ENCODE measurements at regions not wholly inside any gene's neighbourhood (a gene's known extent, or its start where the extent isn't known, plus 50 kb on each side); places are given as distances from the start of the nearest gene placed in this dataset.

DNA sequence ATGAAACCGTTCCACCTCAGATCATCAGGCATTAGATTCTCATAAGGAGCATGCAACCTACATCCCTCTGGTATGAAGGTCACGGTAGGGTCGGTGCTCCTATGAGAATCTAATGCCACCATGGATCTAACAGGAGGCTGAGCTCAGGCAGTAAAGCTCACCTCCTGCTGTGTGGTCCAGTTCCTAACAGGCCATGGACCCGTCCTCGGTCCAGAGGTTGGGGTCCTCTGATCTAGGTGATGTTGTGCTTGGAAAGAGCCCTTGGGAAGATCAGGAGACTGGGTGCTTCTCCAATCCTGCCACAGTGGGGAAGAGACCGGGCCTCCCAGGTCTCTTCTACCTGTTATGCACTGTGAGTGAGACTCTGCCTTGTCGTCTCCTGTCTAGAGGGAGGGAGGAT, 104.6 kb downstream of the ACKR3 start:
- DNase-seq = no peak

- no peak for DNase-seq
Measured at GRCh38 chr2:236674646-236675045, 105.0 kb downstream of the ACKR3 start.

- DNase-seq = no peak
Measured at GRCh38 chr2:236675051-236675450, 105.4 kb downstream of the ACKR3 start.

DNA sequence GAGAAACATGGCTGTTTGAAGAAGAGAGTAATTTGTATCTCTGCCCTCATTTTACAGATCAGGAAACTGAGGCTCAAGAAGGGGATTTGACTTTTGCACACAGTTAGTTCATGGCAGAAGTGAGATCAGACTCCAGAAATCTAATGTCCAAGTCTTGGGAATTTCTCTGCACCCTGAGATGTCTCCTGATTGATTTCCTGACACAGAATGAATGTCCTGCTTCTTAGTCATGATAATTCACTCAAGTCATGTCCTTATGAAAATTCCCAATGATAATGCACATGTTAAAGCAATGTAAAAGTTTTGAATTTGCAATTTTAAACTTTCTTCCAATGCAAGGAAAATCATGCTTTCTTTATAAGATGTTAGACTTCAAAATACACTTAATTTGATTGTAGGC, 105.9 kb downstream of the ACKR3 start:
- DNase-seq = no peak

GRCh38 chr2:236676136-236676873, 106.7 kb downstream of the ACKR3 start:
- no peak for DNase-seq

GRCh38 chr2:236677368-236677767, 107.7 kb downstream of the ACKR3 start:
- DNase-seq = no peak

DNA sequence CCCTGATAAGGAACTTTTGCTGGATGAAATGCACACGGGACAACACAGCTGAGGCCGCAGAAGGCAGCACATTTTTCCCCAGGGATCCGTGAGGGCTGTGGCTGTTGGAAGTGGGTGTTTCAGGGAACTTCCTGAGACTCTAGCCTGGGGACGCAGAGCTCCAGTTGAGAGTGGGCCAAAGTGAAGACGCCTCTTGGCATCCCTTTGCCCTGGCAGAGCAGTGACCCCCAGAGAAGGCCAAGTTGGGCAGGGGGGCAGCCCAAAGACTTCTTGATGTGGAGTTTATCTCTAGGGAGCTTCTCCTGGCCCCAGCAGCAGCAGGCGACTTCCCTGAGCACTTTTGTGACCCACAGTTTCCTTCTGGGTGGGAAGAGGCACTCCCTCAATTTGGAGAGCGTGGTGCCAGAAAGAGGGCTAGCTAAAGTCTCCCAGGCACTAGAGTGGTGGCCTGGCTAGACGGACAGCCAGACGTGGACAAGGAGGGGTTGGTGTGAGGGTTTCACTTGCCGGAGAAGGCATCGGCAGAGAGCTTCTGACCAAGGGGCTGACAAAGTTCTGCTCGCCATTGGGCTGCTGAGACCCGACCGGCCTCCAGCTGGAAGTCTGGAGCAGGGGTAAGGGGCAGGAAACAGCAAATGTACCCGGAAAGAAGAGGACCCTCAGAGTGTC, 108.8 kb downstream of the ACKR3 start:
- no peak for DNase-seq

GRCh38 chr2:236679884-236680860, 110.5 kb downstream of the ACKR3 start:
- DNase-seq = peak; percentile 29

DNA sequence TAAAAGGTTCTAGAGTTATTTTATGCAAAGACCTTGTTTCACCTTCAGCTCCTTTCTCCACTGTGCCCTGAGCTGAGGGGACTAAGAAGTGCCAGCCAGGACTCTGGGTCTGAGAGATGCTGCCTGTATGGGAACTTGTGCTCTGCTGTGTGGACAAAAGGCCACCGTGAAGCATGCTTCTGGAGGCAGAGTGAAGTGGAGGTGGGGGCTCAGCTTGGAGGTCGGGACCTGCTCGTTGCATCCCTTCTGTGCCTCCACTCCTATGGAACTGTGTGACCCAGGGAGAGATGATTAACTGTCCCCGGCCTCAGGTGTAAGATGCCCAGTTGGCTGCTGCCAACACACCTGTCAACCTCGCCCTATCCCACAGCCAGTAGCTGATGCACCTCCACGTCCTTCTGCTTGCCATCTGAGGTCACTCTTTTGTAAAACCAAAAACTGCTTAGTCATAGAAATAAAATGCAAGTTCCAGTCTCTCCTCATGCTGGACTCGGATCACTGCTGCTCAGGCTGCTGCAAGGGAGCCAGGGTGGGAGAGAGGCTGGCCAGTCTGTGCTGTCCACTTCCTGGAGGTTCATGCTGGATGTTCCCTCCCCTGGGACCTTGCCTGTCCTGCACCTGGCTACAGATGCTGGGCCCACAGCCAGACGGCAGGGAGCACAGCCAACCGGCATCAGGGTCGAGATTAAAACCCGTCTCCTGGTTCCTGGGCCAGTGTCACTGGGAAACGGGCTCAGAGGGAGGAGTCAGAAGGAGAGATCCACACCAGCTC, 113.2 kb downstream of the ACKR3 start:
- DNase-seq = no peak

DNA sequence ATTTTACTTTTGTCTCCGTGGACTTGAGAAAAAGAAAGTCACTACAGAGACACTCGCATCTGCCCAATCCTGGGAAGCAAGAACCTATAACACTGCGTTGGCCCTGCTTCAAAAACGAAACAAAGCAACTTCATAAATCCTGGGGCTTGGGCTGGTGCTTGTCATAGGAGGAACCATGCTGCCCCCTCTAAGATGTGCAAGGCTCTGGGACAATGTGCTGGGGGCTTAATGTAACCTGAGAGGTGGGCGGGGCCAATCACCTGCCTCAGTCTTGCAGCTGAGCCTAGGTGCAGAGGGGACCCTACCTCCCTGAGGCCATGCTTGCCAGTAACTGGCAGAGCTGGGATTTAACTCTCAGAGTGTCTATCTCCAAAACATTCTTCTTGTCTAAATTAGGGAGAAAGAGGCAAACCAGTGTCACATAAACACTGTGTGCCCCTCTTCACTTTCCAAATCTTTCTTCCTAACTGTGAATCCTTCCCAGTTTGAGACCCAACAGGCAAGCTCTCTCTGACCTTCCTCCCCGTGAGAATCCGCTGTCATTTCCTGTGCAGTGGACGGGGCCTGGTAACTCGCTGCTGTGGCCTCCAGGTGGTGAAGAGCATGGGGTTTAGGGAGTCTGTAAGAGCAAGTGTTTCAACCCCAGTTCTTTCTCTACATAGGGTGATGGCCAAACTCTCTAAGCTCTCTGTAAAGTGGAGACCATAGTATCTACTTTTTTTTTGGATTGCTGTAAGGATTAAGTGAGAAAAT, 115.1 kb downstream of the ACKR3 start:
- DNase-seq = no peak

DNA sequence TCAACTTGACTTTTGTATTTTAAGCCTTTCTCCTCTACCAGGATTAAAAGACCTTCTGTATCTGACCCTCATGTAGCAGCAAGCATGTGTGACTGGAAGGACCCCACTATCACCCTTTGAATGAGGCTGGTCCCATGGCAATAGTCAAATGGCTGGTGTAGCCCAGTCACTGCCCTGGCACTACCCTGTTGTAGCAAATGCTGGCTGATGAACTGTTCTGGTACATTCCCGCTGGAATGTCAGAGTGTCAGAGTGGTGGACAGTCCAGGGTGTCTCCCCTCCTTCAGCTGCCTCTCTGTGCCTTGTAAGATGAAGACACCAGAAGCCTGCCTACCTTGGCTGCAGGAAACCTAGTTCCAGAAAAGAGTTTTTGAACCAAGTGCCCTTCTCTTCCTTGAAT, 115.7 kb downstream of the ACKR3 start:
- no peak for DNase-seq

GRCh38 chr2:236685979-236686520, 116.4 kb downstream of the ACKR3 start:
- no peak for DNase-seq

GRCh38 chr2:236686561-236686960, 116.9 kb downstream of the ACKR3 start:
- DNase-seq = no peak

- DNase-seq = no peak
Measured at GRCh38 chr2:236687296-236687965, 117.8 kb downstream of the ACKR3 start.

GRCh38 chr2:236688157-236688556, 118.5 kb downstream of the ACKR3 start:
- DNase-seq = no peak

- no peak for DNase-seq
Measured at GRCh38 chr2:236688563-236689392, 119.2 kb downstream of the ACKR3 start.

- no peak for DNase-seq
Measured at GRCh38 chr2:236689393-236689700, 119.7 kb downstream of the ACKR3 start.

GRCh38 chr2:236689981-236690380, 120.4 kb downstream of the ACKR3 start:
- DNase-seq = no peak

- no peak for DNase-seq
Measured at GRCh38 chr2:236690726-236691125, 121.1 kb downstream of the ACKR3 start.

GRCh38 chr2:236691799-236692167, 122.2 kb downstream of the ACKR3 start:
- no peak for DNase-seq

Measured in amniotic stem cell (primary cell).